Fibroblast of lung (primary cell): ENCODE measurements at regions not wholly inside any gene's neighbourhood (a gene's known extent, or its start where the extent isn't known, plus 50 kb on each side); places are given as distances from the start of the nearest gene placed in this dataset.

ENCODE experiments used
- DNase-seq, 2 donors: peaks; one replicate each; pipeline versions ENCODE4 v3.0.0 to v3.0.0-alpha.2; 2010; ENCODE audit warnings: low read depth in 2 of 2
- H2AFZ ChIP-seq: 2 replicates; pipeline ENCODE4 v1.5.1; 2012; ENCODE audit warnings: low read length, control low read depth, inconsistent platforms
- H3K27ac ChIP-seq: 2 replicates; pipeline ENCODE4 v1.5.1; 2011; ENCODE audit warnings: low read length, control low read depth; ENCODE audit not compliant: insufficient read depth
- H3K27me3 ChIP-seq: 2 replicates; pipeline ENCODE4 v1.5.1; 2011; ENCODE audit warnings: mild to moderate bottlenecking, low read length; ENCODE audit not compliant: control insufficient read depth, insufficient read depth
- H3K36me3 ChIP-seq: 2 replicates; pipeline ENCODE4 v1.5.1; 2011; ENCODE audit warnings: low read length; ENCODE audit not compliant: control insufficient read depth, insufficient read depth
- H3K4me1 ChIP-seq: 2 replicates; pipeline ENCODE4 v1.5.1; 2011; ENCODE audit warnings: low read length; ENCODE audit not compliant: control insufficient read depth, insufficient read depth; ENCODE audit errors: extremely low read depth
- H3K4me2 ChIP-seq: 2 replicates; pipeline ENCODE4 v1.5.1; 2011; ENCODE audit warnings: low read length, control low read depth; ENCODE audit not compliant: insufficient read depth; ENCODE audit errors: extremely low read depth
- H3K4me3 ChIP-seq, 4 experiments: fragments of 200-600 bp in 1 of 4; sonication (generic) in 1 of 4; replicated peaks in 1 of 4; 2 replicates each; pipeline ENCODE4 v1.5.1; 2011 to 2016; ENCODE audit warnings: low read length in 4 of 4, low read depth in 3 of 4, mild to moderate bottlenecking in 3 of 4, control low read depth in 2 of 4, inconsistent platforms in 1 of 4, mixed read lengths in 1 of 4; ENCODE audit not compliant: insufficient read depth in 1 of 4; ENCODE audit errors: control extremely low read depth in 1 of 4
- H3K79me2 ChIP-seq: 2 replicates; pipeline ENCODE4 v1.5.1; 2012; ENCODE audit warnings: mild to moderate bottlenecking, low read length, inconsistent platforms; ENCODE audit not compliant: control insufficient read depth, insufficient read depth
- H3K9ac ChIP-seq: 2 replicates; pipeline ENCODE4 v1.5.1; 2011; ENCODE audit warnings: mild to moderate bottlenecking, low read length, control low read depth; ENCODE audit not compliant: insufficient read depth
- H3K9me3 ChIP-seq: 2 replicates; pipeline ENCODE4 v1.5.1; 2012; ENCODE audit warnings: low read depth, low read length; ENCODE audit not compliant: control insufficient read depth, insufficient read depth
- H4K20me1 ChIP-seq: 2 replicates; pipeline ENCODE4 v1.5.1; 2011; ENCODE audit warnings: low read length; ENCODE audit not compliant: control insufficient read depth, insufficient read depth; ENCODE audit errors: extremely low read depth
- EZH2 ChIP-seq: IDR thresholded peaks from 2 replicates; pipeline ENCODE4 v1.5.1; 2012; ENCODE audit warnings: low read length, control low read depth, mild to moderate bottlenecking; ENCODE audit errors: missing control alignments
- TF ChIP-seq, protein P1 (sequence below), 2 donors: IDR thresholded peaks in 1 of 2; conservative IDR thresholded peaks in 1 of 2; 1 replicate in 1 of 2; 2 replicates in 1 of 2; pipeline ENCODE4 v1.5.1; 2011 to 2012; ENCODE audit warnings: low read length in 2 of 2, control low read depth in 1 of 2, inconsistent platforms in 1 of 2, low read depth in 1 of 2, mild to moderate bottlenecking in 1 of 2

DNA sequence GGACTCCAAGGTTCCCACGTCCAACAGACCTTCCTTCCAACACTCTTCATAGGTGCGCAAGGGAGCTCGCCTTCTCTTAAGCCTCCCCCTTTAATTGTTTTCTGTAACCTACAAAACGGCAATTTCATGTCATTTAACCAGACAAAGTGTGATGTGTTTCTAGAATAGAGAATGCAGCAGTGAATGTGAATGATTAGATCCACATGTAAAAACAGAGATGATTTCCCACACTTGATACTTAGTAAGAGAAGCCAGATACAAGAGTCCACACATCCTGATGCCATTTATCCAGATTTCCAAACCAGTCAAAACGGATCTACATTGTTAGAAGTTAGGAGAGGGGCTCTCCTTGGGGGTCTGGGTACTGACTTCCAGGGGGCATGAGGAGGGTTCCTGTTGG, 89.3 kb downstream of the IRF8 start:
- Histone ChIP-seq H3K36me3 (no peaks in the 10 kb centered on the region), H3K9me3 (no peaks in the 10 kb centered on the region), H3K27ac (no peak overlapping the region), H3K79me2 (no peaks in the 10 kb centered on the region), H3K4me1 (no peaks in the 10 kb centered on the region), H4K20me1 (no peaks in the 10 kb centered on the region), H3K4me2 (no peak overlapping the region), H2AFZ (no peak overlapping the region), H3K4me3 (no peak overlapping the region), H3K9ac (no peak overlapping the region), H3K27me3 (peaks cover 21% of the 10 kb centered on the region)
- TF ChIP-seq, protein P1, sequence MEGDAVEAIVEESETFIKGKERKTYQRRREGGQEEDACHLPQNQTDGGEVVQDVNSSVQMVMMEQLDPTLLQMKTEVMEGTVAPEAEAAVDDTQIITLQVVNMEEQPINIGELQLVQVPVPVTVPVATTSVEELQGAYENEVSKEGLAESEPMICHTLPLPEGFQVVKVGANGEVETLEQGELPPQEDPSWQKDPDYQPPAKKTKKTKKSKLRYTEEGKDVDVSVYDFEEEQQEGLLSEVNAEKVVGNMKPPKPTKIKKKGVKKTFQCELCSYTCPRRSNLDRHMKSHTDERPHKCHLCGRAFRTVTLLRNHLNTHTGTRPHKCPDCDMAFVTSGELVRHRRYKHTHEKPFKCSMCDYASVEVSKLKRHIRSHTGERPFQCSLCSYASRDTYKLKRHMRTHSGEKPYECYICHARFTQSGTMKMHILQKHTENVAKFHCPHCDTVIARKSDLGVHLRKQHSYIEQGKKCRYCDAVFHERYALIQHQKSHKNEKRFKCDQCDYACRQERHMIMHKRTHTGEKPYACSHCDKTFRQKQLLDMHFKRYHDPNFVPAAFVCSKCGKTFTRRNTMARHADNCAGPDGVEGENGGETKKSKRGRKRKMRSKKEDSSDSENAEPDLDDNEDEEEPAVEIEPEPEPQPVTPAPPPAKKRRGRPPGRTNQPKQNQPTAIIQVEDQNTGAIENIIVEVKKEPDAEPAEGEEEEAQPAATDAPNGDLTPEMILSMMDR (conservative IDR thresholded peaks at IDR 0.05 in 1 of 2, IDR thresholded peaks at IDR 0.05 in 1 of 2; ENCODE audit: low read depth in 1 of 2, low read length in 2 of 2) = no peak
- TF ChIP-seq EZH2 = no peak
- DNase-seq = no peak

- H3K79me2 ChIP-seq = no peaks in the 10 kb centered on the region
- no peaks in the 10 kb centered on the region for H3K4me1 ChIP-seq
- H3K4me3 ChIP-seq = no peak overlapping the region
- H3K9ac ChIP-seq = no peak overlapping the region
- no peak overlapping the region for H2AFZ ChIP-seq
- no peaks in the 10 kb centered on the region for H3K36me3 ChIP-seq
- H3K9me3 ChIP-seq = no peaks in the 10 kb centered on the region
- no peak for DNase-seq
- TF ChIP-seq EZH2 = no peak
- TF ChIP-seq, protein P1 (conservative IDR thresholded peaks at IDR 0.05 in 1 of 2, IDR thresholded peaks at IDR 0.05 in 1 of 2; ENCODE audit: low read depth in 1 of 2, low read length in 2 of 2) = no peak
- no peak overlapping the region for H3K4me2 ChIP-seq
- no peaks in the 10 kb centered on the region for H4K20me1 ChIP-seq
- no peak overlapping the region for H3K27ac ChIP-seq
- H3K27me3 ChIP-seq = peaks cover 21% of the 10 kb centered on the region
Measured at GRCh38 chr16:85988723-85989313, 89.9 kb downstream of the IRF8 start.

DNA sequence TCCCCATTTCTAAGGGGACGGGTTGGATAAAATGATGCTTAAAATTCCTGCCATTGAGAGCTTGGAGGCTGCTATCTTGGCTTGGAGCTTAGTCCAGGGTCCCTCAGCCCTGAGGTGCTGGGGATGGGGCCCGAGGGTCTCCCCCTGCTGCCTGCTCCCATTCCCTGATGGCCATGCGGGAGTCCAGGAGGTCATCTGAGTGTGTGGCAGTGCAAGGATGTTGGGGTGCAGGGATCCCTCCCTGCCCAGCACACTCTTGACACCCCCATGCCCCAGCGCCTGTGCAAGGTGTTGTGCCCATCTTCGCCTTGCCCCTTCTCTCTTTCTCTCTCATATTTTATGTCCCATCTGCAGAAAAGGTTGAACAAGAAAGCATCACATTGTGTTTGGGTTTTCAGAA, 90.4 kb downstream of the IRF8 start:
- TF ChIP-seq, protein P1 (conservative IDR thresholded peaks at IDR 0.05 in 1 of 2, IDR thresholded peaks at IDR 0.05 in 1 of 2; ENCODE audit: low read depth in 1 of 2, low read length in 2 of 2) = no peak
- TF ChIP-seq EZH2 = no peak
- Histone ChIP-seq H2AFZ (no peak overlapping the region), H4K20me1 (no peaks in the 10 kb centered on the region), H3K27me3 (peaks cover 17% of the 10 kb centered on the region), H3K27ac (no peak overlapping the region), H3K4me1 (no peaks in the 10 kb centered on the region), H3K4me2 (no peak overlapping the region), H3K9ac (no peak overlapping the region), H3K4me3 (no peak overlapping the region), H3K36me3 (no peaks in the 10 kb centered on the region), H3K79me2 (no peaks in the 10 kb centered on the region), H3K9me3 (no peaks in the 10 kb centered on the region)
- no peak for DNase-seq
